ENCODE measurements at regions not wholly inside any gene's neighbourhood (a gene's known extent, or its start where the extent isn't known, plus 50 kb on each side); places are given as distances from the start of the nearest gene placed in this dataset.

DNA sequence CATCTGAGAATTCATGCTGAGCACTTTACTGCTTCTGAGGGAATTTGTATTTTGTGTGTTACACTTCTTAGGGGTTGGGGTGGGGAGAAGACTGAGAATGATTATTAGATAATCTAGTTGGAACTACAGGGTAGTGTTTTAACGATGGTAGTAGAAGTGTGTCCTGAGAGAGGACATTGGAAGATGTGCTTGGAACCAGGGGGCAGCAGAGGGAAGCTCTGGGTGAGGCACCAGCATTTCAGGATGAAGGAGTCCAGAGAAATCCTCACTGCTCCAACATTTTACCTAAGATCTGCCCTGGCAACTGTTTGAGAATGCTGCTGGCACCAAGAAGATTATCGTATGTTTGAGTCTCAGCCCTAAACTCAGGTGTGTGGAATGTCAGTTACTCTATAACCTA lies 145.5 kb downstream of the SQOR start:
- TF ChIP-seq, protein P1, sequence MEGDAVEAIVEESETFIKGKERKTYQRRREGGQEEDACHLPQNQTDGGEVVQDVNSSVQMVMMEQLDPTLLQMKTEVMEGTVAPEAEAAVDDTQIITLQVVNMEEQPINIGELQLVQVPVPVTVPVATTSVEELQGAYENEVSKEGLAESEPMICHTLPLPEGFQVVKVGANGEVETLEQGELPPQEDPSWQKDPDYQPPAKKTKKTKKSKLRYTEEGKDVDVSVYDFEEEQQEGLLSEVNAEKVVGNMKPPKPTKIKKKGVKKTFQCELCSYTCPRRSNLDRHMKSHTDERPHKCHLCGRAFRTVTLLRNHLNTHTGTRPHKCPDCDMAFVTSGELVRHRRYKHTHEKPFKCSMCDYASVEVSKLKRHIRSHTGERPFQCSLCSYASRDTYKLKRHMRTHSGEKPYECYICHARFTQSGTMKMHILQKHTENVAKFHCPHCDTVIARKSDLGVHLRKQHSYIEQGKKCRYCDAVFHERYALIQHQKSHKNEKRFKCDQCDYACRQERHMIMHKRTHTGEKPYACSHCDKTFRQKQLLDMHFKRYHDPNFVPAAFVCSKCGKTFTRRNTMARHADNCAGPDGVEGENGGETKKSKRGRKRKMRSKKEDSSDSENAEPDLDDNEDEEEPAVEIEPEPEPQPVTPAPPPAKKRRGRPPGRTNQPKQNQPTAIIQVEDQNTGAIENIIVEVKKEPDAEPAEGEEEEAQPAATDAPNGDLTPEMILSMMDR (conservative IDR thresholded peaks at IDR 0.05 in 1 of 2, IDR thresholded peaks at IDR 0.05 in 1 of 2; ENCODE audit: extremely low read depth in 1 of 2, insufficient read depth in 1 of 2, low read depth in 1 of 2, low read length in 2 of 2), result no peak
- TF ChIP-seq EZH2 (IDR thresholded peaks at IDR 0.05; ENCODE audit: borderline replicate concordance, low read length), result no peak
